Stimulated activated CD4-positive, alpha-beta T cell treated with anti-CD3 and anti-CD28 coated beads, Interleukin-12 subunit alpha, Interleukin-12 subunit beta, amount 100 ng/mL, for 48 hours (primary cell): ENCODE measurements at regions not wholly inside any gene's neighbourhood (a gene's known extent, or its start where the extent isn't known, plus 50 kb on each side); places are given as distances from the start of the nearest gene placed in this dataset.

Source experiments
- DNase-seq, 3 donors: peaks; one replicate each; pipeline ENCODE4 v3.0.0-alpha.2; 2020; ENCODE audit warnings: low read depth in 2 of 3, low spot score in 1 of 3

GRCh38 chr11:69364921-69365320 lies 71.0 kb downstream of the MYEOV start:
- no peak for DNase-seq

GRCh38 chr11:69365558-69365957 lies 71.6 kb downstream of the MYEOV start:
- DNase-seq = no peak

DNA sequence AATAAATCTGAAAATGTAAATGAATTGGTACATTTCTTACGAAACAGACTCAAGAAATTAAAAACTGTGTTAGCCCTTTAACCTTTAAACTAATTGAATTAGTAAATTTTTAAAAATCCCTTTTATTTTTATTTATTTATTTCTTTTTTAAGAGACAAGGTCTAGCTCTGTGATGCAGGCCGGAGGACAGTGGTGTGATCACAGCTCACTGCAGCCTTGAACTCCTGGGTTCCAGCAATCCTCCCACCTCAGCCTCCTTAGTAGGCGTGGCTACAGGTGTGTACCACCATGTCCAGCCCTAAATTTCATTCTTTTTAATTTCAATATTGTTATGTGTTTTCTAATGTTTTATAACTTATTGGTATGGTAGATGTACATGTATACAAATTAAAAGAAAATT lies 72.6 kb downstream of the MYEOV start:
- DNase-seq = no peak

GRCh38 chr11:69367211-69367964 lies 73.4 kb downstream of the MYEOV start:
- DNase-seq = no peak

DNA sequence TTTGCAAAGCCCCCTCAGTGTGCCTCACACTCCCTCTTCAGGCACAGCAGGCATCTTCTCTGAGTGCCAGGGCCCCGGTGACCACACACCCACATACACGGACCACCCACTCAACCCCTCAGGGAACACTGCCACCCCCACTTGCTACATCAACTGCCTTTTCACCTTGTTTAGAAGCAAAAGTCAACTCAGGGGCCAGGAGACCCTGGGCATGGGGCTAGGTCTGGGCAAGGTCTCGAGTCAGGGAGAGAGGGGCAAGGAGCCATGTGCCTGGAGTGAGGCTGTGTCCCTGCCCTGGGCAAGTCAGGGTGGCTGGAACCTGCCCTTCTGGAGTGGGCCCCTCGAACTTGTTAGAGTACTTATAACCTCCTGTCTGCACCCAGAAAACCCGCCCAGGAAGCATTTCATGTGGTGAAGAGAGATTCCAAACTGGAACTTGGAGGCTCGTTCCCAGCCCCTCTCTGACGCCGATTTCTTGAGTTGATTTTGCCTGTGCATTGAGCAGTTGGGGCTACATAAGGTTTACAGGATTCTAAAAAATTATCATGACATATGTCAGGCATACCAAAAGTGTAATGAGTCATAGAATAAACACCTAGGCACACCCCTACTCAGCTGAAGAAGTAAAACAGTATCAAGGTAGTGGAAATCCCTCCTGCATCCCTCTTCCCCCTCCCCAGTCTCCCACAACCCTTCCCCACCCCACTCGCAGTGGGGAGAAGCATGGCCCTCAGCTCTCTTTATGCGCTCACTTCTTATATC lies 74.3 kb downstream of the MYEOV start:
- no peak for DNase-seq

DNA sequence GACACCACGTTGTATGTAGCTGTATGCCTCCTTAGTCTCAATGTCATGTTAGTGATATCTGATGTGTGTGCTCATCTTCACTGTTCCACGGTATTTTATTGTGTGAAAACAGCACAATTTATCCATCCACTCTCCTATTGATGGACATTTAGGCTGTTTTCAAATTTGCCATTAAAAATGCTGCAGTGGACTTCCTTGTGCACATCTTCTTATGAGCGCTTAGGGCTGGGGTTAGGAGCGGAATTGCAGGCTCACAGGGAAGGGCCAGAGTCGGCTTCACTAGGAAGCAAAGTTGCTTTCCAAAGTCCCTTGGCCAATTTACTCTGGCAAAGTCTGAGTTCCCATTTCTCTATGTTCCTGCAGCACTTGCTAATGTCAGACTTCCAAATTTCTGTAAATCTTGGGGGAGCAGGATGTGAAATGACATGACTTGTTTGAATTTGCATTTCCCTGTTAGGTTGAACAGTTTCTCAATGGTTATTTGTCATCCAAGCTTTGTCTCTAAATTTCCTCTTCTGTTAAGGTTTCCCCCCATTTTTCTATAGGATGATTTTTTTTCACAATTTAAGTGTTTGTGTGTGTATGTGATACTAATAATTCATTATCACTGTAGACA lies 75.4 kb downstream of the MYEOV start:
- no peak for DNase-seq

- no peak for DNase-seq
These were observed 76.0 kb downstream of the MYEOV start for GRCh38 chr11:69369945-69370344.

DNA sequence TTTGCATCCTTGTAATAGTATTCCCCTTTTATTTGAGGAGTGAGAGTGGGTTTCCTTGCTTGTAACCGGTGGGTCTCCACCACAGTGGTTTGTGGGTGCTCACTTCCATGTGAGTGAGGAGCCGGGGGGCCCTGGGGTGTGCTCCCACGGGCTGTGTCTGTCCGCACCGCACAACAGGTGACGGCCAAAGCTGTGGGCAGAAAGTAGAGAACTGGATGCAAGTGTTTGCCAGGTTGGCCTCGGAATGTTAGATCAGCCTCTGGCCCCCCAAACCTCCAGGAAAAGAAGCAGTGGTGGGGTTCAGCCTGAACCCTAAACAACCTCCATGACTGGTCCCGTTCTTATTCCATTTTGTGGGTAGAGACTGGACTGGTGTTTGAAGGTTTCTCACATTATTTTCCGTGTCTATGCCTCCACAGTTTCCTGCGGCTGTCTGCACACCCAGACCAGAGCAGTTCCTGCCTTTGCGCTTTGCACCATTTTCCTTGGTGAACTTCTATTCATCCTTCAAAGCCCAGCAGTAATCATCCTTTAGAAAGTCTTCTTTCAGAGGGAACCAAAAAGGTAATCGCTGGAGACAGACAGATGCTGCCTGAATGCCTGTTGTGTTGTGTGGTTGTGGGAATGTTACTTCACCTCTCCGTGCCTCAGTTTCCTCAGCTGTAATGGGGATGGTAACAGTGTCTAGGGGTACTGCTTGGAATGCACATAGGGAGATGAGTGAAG lies 77.2 kb downstream of the MYEOV start:
- no peak for DNase-seq

- DNase-seq = no peak
These were observed 78.0 kb downstream of the MYEOV start for GRCh38 chr11:69371731-69372588.

- no peak for DNase-seq
These were observed 78.8 kb downstream of the MYEOV start for GRCh38 chr11:69372589-69373250.

GRCh38 chr11:69373251-69373635 lies 79.3 kb downstream of the MYEOV start:
- no peak for DNase-seq

- DNase-seq = no peak
These were observed 80.4 kb downstream of the MYEOV start for GRCh38 chr11:69374110-69374945.

DNA sequence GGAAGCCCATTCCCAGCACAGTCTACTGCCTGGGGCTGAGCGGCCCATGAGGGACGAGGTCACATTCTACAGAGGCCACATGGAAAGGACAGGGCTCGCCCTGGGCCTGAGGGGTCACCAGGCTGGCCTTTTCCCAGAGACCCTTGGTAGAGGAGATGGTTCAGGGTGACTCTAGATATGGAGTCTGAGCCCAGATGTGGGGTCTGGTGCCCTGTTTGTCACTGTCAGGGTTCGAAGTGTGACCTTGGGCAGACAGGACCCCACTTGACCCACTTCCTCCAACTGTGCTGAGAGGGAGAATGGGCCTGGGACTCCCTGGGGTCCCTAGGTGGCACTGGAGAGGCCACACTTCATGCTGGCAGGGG lies 81.0 kb downstream of the MYEOV start:
- no peak for DNase-seq

DNA sequence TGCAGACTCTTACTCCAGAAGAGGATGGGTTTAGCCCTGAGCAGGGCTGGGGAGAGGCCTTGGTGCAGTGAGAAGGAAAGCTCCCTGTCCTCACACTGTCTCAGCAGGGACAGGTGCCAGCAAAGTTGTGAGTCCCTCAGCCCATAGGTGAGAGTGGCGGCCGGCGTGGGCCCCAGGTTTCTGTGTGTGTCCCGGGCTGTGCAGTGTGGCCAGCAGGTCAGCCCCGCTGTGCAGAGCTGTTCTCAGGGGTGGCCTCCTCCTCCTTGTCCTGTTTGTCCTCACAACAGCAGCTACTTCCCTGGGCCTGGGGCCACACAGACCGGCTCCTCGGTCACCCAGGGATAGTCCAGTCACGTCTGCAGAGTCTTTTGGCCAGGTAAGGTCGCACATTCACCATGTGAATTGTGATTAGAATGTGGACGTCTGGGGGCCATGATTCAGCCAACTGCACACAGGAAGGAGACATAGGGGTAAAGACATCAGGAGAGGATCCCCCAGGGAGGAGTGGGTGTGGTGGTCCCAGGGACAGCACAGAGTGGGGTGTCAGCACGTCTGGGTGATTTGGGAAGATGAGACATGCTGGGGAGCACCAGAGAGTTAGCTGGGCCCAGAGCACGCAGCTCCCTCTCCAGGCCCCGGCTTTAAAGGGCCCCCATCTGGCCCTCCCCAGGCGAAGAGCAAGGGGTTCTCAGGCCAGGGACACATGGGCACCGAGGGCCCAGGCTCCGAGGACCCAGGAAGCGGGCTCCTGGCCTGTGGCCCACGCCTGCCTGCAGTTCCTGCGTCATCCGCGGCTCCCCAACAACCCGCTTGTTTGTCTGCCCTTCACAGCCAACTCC lies 81.6 kb downstream of the MYEOV start:
- no peak for DNase-seq

DNA sequence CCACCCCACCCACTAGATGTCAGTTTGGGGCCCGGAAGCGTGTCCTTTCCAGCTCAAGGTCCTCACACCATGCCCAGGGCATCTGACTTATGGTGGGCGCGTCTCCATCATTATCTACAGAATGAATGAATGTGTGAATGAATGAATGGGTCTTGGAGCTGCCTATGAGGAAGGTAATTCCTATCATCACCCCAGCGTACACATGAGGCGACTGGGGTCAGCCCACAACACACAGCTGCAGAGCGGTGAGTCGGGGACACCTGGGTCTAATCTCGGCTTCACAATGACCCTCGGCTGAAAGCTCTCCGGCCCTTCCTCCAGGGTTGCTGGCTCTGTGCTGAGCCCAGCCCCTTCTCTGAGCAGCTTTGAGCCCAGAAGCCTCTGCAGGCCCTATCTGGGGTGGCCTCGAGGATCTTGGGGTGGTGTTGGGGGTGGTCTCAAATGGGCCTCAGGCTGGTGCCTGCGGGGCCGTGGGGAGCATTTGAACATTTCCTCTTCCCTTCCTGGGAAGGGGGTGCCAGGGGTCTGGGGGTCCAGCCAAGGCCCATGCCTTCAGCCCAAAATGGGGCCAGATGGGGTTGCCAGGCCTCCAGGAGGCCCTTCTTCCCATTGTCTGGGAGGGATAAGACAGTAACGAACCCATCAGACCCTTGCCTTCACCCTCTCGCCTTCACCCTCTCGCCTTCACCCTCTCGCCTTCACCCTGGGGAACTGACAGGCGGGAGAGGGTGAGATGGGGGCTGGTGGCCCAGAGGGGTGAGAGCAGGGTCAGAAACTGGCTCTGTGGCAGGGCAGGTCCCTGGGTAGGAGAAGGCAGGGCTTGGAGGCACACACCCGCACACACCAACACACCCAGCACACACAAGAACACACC lies 82.4 kb downstream of the MYEOV start:
- DNase-seq = no peak

DNA sequence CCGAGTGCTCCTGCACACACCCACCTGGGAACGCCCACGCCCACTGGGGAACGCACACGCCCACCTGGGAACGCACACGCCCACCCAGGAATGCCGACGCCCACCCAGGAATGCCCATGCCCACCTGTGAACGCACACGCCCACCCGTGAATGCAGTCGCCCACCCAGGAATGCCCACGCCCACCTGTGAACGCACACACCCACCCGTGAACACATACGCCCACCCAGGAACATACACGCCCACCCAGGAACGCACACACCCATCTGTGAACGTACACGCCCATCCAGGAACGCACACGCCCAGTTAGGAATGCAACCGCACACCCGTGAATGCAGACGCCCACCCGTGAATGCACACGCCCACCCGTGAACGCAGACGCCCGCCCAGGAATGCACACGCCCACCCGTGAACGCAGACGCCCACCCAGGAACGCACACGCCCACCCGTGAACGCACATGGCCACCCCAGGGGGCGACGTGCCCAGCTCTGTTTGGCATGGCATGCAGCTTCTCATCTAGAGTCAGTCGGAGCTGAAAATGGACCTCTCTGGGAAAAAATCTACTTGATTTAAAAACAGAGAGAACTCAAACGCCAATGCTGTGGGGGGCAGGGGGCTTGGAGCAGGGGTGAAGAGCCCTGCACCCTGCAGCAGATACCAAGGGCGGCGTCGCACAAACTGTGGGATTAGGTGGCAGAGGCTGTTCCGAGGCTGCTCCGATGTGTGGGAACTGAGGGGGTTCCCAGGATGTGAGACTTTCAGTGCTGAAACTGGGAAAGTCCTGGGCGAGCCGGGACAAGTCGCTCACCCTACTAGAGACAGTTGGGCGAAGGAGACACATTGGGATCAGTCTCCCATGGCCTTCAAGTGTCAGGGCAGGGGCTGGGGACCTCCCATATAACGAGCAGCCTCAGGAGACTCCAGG lies 83.3 kb downstream of the MYEOV start:
- no peak for DNase-seq

- DNase-seq = no peak
These were observed 84.0 kb downstream of the MYEOV start for GRCh38 chr11:69377953-69378302.
